Ovary (tissue), 7 donors: ENCODE measurements at regions not wholly inside any gene's neighbourhood (a gene's known extent, or its start where the extent isn't known, plus 50 kb on each side); places are given as distances from the start of the nearest gene placed in this dataset.

Experiments
- DNase-seq, 5 donors: peaks; one replicate each; pipeline ENCODE4 v3.0.0-alpha.2; 2019 to 2020
- H3K27ac ChIP-seq, 2 donors: fragments of 200-600 bp; one replicate each; pipeline versions ENCODE4 v1.5.1 to v1.8.0; 2019 to 2022
- H3K27me3 ChIP-seq: fragments of 200-600 bp; one replicate; pipeline ENCODE4 v1.8.0; 2022
- H3K36me3 ChIP-seq: fragments of 200-600 bp; sonication (generic); one replicate; pipeline ENCODE4 v1.5.1; 2019
- H3K4me1 ChIP-seq: one replicate; pipeline ENCODE4 v1.8.1; 2013; ENCODE audit warnings: mild to moderate bottlenecking, moderate library complexity; ENCODE audit not compliant: insufficient read depth
- H3K4me3 ChIP-seq: fragments of 200-600 bp; sonication (generic); one replicate; pipeline ENCODE4 v1.5.1; 2017
- H3K9me3 ChIP-seq, 2 donors: fragments of 200-600 bp in 1 of 2; sonication (generic) in 1 of 2; one replicate each; pipeline versions ENCODE4 v1.5.1 to v1.8.1; 2013 to 2019; ENCODE audit warnings: mild to moderate bottlenecking in 1 of 2, moderate library complexity in 1 of 2
- EP300 ChIP-seq: sonication (generic); formaldehyde crosslinking; IDR thresholded peaks from one replicate; pipeline ENCODE4 v1.6.1; 2017; ENCODE audit warnings: antibody characterized with exemption
- POLR2A ChIP-seq: fragments of 450-650 bp; IDR thresholded peaks from one replicate; pipeline ENCODE4 v1.6.1; 2017; ENCODE audit warnings: antibody characterized with exemption, mild to moderate bottlenecking, moderate library complexity
- WGBS, 3 donors: extraction: QIAGEN DNeasy Blood & Tissue Kit in 1 of 3; methylation state at CpG; one replicate each; pipeline versions ENCODE4 v1.1.5 to v1.1.7; 2013 to 2017; 5-methylcytosine and 5-hydroxymethylcytosine counted together
- intact Hi-C, 4 donors: fragments of 100-400 bp; cut with DNase I; formaldehyde crosslinking; loops; one replicate each; pipeline versions ENCODE4 v1.11.0 to v1.15.1; 2022 to 2023
- TF ChIP-seq, protein P1 (sequence below), 3 donors: fragments of 450-650 bp in 2 of 3; fragments of 200-600 bp in 1 of 3; IDR thresholded peaks; one replicate each; pipeline versions ENCODE4 v1.5.1 to v1.8.0; 2016 to 2022; ENCODE audit warnings: antibody characterized with exemption in 3 of 3, mild to moderate bottlenecking in 1 of 3
- donor health status: DM: no; HTN: no; CAD: no; lungs with moderate emphysema.
- donor health status: DM: no; HTN: no; CAD: no.
- donor health status: Bipolar disorder and iron deficiency.
- donor health status: DM: no; HTN: no; CAD: no.
- donor health status: DM: yes; HTN: yes; CAD: no.

DNA sequence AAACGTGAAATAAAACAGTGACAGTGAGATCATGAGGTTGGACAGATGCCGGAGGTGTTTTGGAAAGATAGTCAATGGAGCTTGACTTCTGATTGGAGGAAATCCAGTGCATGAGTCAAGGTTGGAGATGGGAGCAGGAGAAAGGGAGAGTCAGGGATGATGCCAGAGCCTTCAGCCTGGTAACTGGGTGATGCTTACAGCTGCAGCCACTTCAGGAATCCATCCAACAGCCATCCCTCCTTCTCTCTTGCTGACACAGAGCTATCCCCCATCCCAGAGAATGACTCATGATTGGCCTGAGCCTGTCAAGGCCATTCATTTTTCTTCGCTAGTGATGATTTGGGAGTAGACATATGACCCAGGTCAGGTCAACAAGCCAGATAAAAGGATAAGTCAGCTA, 112.8 kb downstream of the SAMD5 start:
- H3K27ac ChIP-seq = no peak overlapping the region
- DNase-seq = no peak
- H3K4me1 ChIP-seq = no peaks in the 10 kb centered on the region
- WGBS, 3 donors = 21 to 41% (median 37%) methylated on average over 3 of the region's 3 CpGs
- no peaks in the 10 kb centered on the region for H3K27me3 ChIP-seq
- intact Hi-C loops = no loop called here
- H3K9me3 ChIP-seq = no peaks in the 10 kb centered on the region
- TF ChIP-seq, protein P1, sequence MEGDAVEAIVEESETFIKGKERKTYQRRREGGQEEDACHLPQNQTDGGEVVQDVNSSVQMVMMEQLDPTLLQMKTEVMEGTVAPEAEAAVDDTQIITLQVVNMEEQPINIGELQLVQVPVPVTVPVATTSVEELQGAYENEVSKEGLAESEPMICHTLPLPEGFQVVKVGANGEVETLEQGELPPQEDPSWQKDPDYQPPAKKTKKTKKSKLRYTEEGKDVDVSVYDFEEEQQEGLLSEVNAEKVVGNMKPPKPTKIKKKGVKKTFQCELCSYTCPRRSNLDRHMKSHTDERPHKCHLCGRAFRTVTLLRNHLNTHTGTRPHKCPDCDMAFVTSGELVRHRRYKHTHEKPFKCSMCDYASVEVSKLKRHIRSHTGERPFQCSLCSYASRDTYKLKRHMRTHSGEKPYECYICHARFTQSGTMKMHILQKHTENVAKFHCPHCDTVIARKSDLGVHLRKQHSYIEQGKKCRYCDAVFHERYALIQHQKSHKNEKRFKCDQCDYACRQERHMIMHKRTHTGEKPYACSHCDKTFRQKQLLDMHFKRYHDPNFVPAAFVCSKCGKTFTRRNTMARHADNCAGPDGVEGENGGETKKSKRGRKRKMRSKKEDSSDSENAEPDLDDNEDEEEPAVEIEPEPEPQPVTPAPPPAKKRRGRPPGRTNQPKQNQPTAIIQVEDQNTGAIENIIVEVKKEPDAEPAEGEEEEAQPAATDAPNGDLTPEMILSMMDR (IDR thresholded peaks at IDR 0.05) = no peak
- TF ChIP-seq POLR2A (no peak), EP300 (no peak)
- H3K4me3 ChIP-seq = no peak overlapping the region
- no peaks in the 10 kb centered on the region for H3K36me3 ChIP-seq

- Histone ChIP-seq H3K9me3 (no peaks in the 10 kb centered on the region), H3K27ac (no peak overlapping the region), H3K4me3 (no peak overlapping the region), H3K4me1 (no peaks in the 10 kb centered on the region), H3K27me3 (no peaks in the 10 kb centered on the region), H3K36me3 (no peaks in the 10 kb centered on the region)
- WGBS, 3 donors = 66 to 74% (median 71%) methylated on average over 2 of the region's 2 CpGs
- no peak for DNase-seq
- no peak for TF ChIP-seq EP300
- TF ChIP-seq, protein P1 (IDR thresholded peaks at IDR 0.05) = no peak
- no peak for TF ChIP-seq POLR2A
- intact Hi-C loops = no loop called here
These were observed 113.5 kb downstream of the SAMD5 start for GRCh38 chr6:147621961-147622360.

DNA sequence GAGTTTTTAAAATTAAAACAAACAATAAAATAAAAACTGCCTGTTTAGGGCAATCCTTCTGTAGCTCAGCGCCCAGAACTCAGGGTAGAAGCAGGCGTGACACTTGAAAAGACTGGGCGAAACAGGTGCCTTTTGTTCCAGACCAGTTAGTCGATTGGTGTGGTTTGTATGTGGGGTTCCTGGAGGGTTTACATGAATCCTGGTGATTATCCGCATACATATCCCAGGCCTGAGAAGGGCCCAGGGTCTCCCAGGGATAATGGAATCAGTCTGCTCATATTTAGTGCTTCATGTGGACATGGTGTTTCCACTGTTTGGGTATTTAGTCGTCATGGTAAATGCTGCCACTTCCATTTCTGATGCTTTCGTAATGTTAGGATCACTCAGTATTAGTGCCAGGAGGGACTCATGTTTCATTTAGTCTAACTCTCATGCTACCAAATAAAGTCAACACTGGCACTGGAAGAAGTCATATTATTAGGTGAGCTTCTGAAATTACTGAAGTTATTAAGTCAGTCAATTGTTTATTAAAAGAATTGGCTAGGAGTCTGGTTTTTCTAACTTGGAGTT, 116.5 kb downstream of the SAMD5 start:
- Histone ChIP-seq H3K4me3 (no peak overlapping the region), H3K36me3 (no peaks in the 10 kb centered on the region), H3K27ac (no peak overlapping the region), H3K27me3 (no peaks in the 10 kb centered on the region), H3K9me3 (no peaks in the 10 kb centered on the region), H3K4me1 (no peaks in the 10 kb centered on the region)
- DNase-seq = no peak
- intact Hi-C loops = no loop called here
- 93 to 96% (median 95%) methylated on average over 7 of the region's 7 CpGs for WGBS, 3 donors
- TF ChIP-seq POLR2A = no peak
- TF ChIP-seq, protein P1 (IDR thresholded peaks at IDR 0.05) = no peak
- no peak for TF ChIP-seq EP300

DNA sequence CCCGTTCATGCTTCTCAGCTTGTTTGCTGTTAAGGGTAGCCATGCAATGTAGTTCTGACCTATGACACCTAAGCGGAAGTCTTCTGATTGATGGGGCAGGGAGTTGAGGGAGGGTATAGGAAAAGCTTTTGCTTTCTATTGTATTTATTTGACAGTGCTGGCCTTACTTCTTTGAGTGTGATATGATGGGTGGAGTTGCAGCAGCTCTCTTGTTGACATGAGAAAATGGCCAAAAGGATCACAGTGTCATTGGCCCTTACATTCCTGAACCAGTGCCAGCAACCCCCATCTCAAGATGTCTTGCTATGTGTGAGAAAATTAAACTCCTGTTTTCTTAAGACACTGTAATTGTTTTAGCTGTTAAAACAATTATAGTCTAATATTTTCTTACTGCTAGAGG, 117.5 kb downstream of the SAMD5 start:
- H3K27ac ChIP-seq = no peak overlapping the region
- no peak for DNase-seq
- H3K4me3 ChIP-seq = no peak overlapping the region
- no peaks in the 10 kb centered on the region for H3K4me1 ChIP-seq
- no peaks in the 10 kb centered on the region for H3K27me3 ChIP-seq
- H3K9me3 ChIP-seq = no peaks in the 10 kb centered on the region
- WGBS, 3 donors = 83 to 88% (median 87%) methylated on average over 2 of the region's 2 CpGs
- TF ChIP-seq, protein P1 (IDR thresholded peaks at IDR 0.05) = no peak
- TF ChIP-seq EP300 = no peak
- no peak for TF ChIP-seq POLR2A
- H3K36me3 ChIP-seq = no peaks in the 10 kb centered on the region
- intact Hi-C loops = no loop called here
